ENCODE measurements at regions not wholly inside any gene's neighbourhood (a gene's known extent, or its start where the extent isn't known, plus 50 kb on each side); places are given as distances from the start of the nearest gene placed in this dataset.

GRCh38 chr2:10208736-10209135 is 86.2 kb downstream of the RRM2 start:
- no peaks in the 10 kb centered on the region for H3K4me1 Mint-ChIP-seq
- H3K9ac ChIP-seq (ENCODE audit: low read length): no peak overlapping the region
- H3K9me3 ChIP-seq (ENCODE audit: control extremely low read depth in 1 of 3, control insufficient read depth in 2 of 3, insufficient read depth in 1 of 3, low read length in 2 of 3): no peaks in the 10 kb centered on the region
- no peaks in the 10 kb centered on the region for H3K27me3 Mint-ChIP-seq
- DNase-seq (no peak), ATAC-seq (ENCODE audit: low read depth) (no peak)
- H3K4me3 ChIP-seq (ENCODE audit: control extremely low read depth in 1 of 5, extremely low read depth in 1 of 5, insufficient read depth in 1 of 5, low read depth in 2 of 5, low read length in 4 of 5): no peak overlapping the region
- no peaks in the 10 kb centered on the region for H3K4me1 ChIP-seq (ENCODE audit: control insufficient read depth in 2 of 2, insufficient read depth in 2 of 2, low read length in 2 of 2)
- H3K27me3 ChIP-seq (replicated peaks in 1 of 4; ENCODE audit: control extremely low read depth in 1 of 4, control insufficient read depth in 3 of 4, insufficient read depth in 4 of 4, low read length in 3 of 4): no peaks in the 10 kb centered on the region
- H3K36me3 ChIP-seq (replicated peaks in 1 of 2; ENCODE audit: control extremely low read depth in 1 of 2, control insufficient read depth in 1 of 2, extremely low read depth in 1 of 2, insufficient read depth in 2 of 2, low read length in 1 of 2): no peaks in the 10 kb centered on the region
- H3K79me2 ChIP-seq (ENCODE audit: control insufficient read depth, insufficient read depth, low read length): no peaks in the 10 kb centered on the region
- H3K4me3 Mint-ChIP-seq: no peak overlapping the region
- no peak overlapping the region for H3K4me2 ChIP-seq (replicated peaks; ENCODE audit: low read depth, low read length, poor library complexity, severe bottlenecking)
- no peaks in the 10 kb centered on the region for H4K20me1 ChIP-seq (ENCODE audit: control insufficient read depth, insufficient read depth, low read length, poor library complexity, severe bottlenecking)
- no peak overlapping the region for H2AFZ ChIP-seq (ENCODE audit: insufficient read depth, low read depth, low read length, poor library complexity, severe bottlenecking)
- no peak overlapping the region for H3K27ac Mint-ChIP-seq
- H3K27ac ChIP-seq (ENCODE audit: low read length in 2 of 2): no peak overlapping the region
- WGBS (ENCODE audit: insufficient coverage): 93% methylated on average over 5 of the region's 5 CpGs
- CTCF ChIA-PET: interaction anchor here (0.6 kb wide), 1 partner anchor 20 kb away, joined by 3 read pairs; no protein-coding TSS in a partner anchor
- H3K9me3 Mint-ChIP-seq (ENCODE audit: insufficient read depth): no peaks in the 10 kb centered on the region
- POLR2A ChIA-PET: no interaction called here
- intact Hi-C loops (cut with micrococcal nuclease): no loop called here
- TF ChIP-seq CTCF (IDR thresholded peaks at IDR 0.05) (no peak), EZH2 (IDR thresholded peaks at IDR 0.05; ENCODE audit: borderline replicate concordance, insufficient read depth, low read depth, low read length, poor library complexity, severe bottlenecking) (no peak)

GRCh38 chr2:10209406-10209935 is 86.9 kb downstream of the RRM2 start:
- 93% methylated on average over 7 of the region's 15 CpGs for WGBS (ENCODE audit: insufficient coverage)
- H3K9ac ChIP-seq (ENCODE audit: low read length): no peak overlapping the region
- ChIA-PET POLR2A (no interaction called here), CTCF (interaction anchor here (0.6 kb wide), 1 partner anchor 19 kb away, joined by 3 read pairs; no protein-coding TSS in a partner anchor)
- DNase-seq (no peak), ATAC-seq (ENCODE audit: low read depth) (no peak)
- no peaks in the 10 kb centered on the region for H3K4me1 Mint-ChIP-seq
- TF ChIP-seq CTCF (IDR thresholded peaks at IDR 0.05): no peak
- TF ChIP-seq EZH2 (IDR thresholded peaks at IDR 0.05; ENCODE audit: borderline replicate concordance, insufficient read depth, low read depth, low read length, poor library complexity, severe bottlenecking): no peak
- H3K9me3 ChIP-seq (ENCODE audit: control extremely low read depth in 1 of 3, control insufficient read depth in 2 of 3, insufficient read depth in 1 of 3, low read length in 2 of 3): no peaks in the 10 kb centered on the region
- no peaks in the 10 kb centered on the region for H3K4me1 ChIP-seq (ENCODE audit: control insufficient read depth in 2 of 2, insufficient read depth in 2 of 2, low read length in 2 of 2)
- H4K20me1 ChIP-seq (ENCODE audit: control insufficient read depth, insufficient read depth, low read length, poor library complexity, severe bottlenecking): no peaks in the 10 kb centered on the region
- H3K36me3 ChIP-seq (replicated peaks in 1 of 2; ENCODE audit: control extremely low read depth in 1 of 2, control insufficient read depth in 1 of 2, extremely low read depth in 1 of 2, insufficient read depth in 2 of 2, low read length in 1 of 2): no peaks in the 10 kb centered on the region
- H3K27ac ChIP-seq (ENCODE audit: low read length in 2 of 2): no peak overlapping the region
- no peaks in the 10 kb centered on the region for H3K27me3 ChIP-seq (replicated peaks in 1 of 4; ENCODE audit: control extremely low read depth in 1 of 4, control insufficient read depth in 3 of 4, insufficient read depth in 4 of 4, low read length in 3 of 4)
- H3K27ac Mint-ChIP-seq: no peak overlapping the region
- no peak overlapping the region for H3K4me2 ChIP-seq (replicated peaks; ENCODE audit: low read depth, low read length, poor library complexity, severe bottlenecking)
- H3K4me3 ChIP-seq (ENCODE audit: control extremely low read depth in 1 of 5, extremely low read depth in 1 of 5, insufficient read depth in 1 of 5, low read depth in 2 of 5, low read length in 4 of 5): no peak overlapping the region
- no peaks in the 10 kb centered on the region for H3K27me3 Mint-ChIP-seq
- H3K4me3 Mint-ChIP-seq: no peak overlapping the region
- no peaks in the 10 kb centered on the region for H3K79me2 ChIP-seq (ENCODE audit: control insufficient read depth, insufficient read depth, low read length)
- H3K9me3 Mint-ChIP-seq (ENCODE audit: insufficient read depth): no peaks in the 10 kb centered on the region
- no peak overlapping the region for H2AFZ ChIP-seq (ENCODE audit: insufficient read depth, low read depth, low read length, poor library complexity, severe bottlenecking)
- intact Hi-C loops (cut with micrococcal nuclease): no loop called here

All from B cell (primary cell).